Mucosa of descending colon (tissue), 3 donors: ENCODE measurements at regions not wholly inside any gene's neighbourhood (a gene's known extent, or its start where the extent isn't known, plus 50 kb on each side); places are given as distances from the start of the nearest gene placed in this dataset.

Source experiments
- ATAC-seq: fragments of 200-7000 bp; cut with Tn5 transposase; one replicate; pipeline ENCODE4 v1.9.1; 2020; ENCODE audit warnings: mild to moderate bottlenecking, moderate library complexity
- DNase-seq, 3 donors: peaks; one replicate each; pipeline ENCODE4 v3.0.0-alpha.2; 2020
- H3K36me3 ChIP-seq: fragments of 200-600 bp; one replicate; pipeline ENCODE4 v1.8.0; 2021; ENCODE audit warnings: low read depth, mild to moderate bottlenecking
- H3K4me1 ChIP-seq: fragments of 200-600 bp; one replicate; pipeline ENCODE4 v1.8.0; 2021; ENCODE audit warnings: low read depth, mild to moderate bottlenecking
- H3K4me3 ChIP-seq: fragments of 200-600 bp; one replicate; pipeline ENCODE4 v1.8.0; 2021; ENCODE audit warnings: mild to moderate bottlenecking
- H3K9me3 ChIP-seq: fragments of 200-600 bp; one replicate; pipeline ENCODE4 v1.8.0; 2021; ENCODE audit warnings: mild to moderate bottlenecking
- CTCF ChIP-seq: fragments of 200-600 bp; IDR thresholded peaks from one replicate; pipeline ENCODE4 v1.8.0; 2022; ENCODE audit warnings: antibody characterized with exemption, mild to moderate bottlenecking
- intact Hi-C, 2 donors: fragments of 100-400 bp; cut with DNase I in 1 of 2; cut with micrococcal nuclease in 1 of 2; formaldehyde crosslinking; loops; one replicate each; pipeline versions ENCODE4 v1.11.0 to v1.11.1; 2022; cut with DNase I, micrococcal nuclease
- donor health status: DM: no; HTN: no; CAD: no; lungs with moderate emphysema.
- donor health status: DM: no; HTN: no; CAD: no.
- donor health status: DM: no; HTN: yes; CAD: no.

GRCh38 chr1:87560137-87560536, 231.5 kb downstream of the LMO4 start:
- Histone ChIP-seq H3K36me3 (no peaks in the 10 kb centered on the region), H3K4me1 (no peaks in the 10 kb centered on the region), H3K4me3 (no peak overlapping the region), H3K9me3 (no peaks in the 10 kb centered on the region)
- ATAC-seq (no peak), DNase-seq (no peak)
- no peak for TF ChIP-seq CTCF
- intact Hi-C loops = no loop called here

- ATAC-seq (no peak), DNase-seq (no peak)
- Histone ChIP-seq H3K36me3 (no peaks in the 10 kb centered on the region), H3K4me3 (no peak overlapping the region), H3K9me3 (no peaks in the 10 kb centered on the region), H3K4me1 (no peaks in the 10 kb centered on the region)
- intact Hi-C loops = no loop called here
- no peak for TF ChIP-seq CTCF
Measured at GRCh38 chr1:87560601-87561360, 232.1 kb downstream of the LMO4 start.

GRCh38 chr1:87563211-87563610, 234.5 kb downstream of the LMO4 start:
- Histone ChIP-seq H3K36me3 (no peaks in the 10 kb centered on the region), H3K9me3 (no peaks in the 10 kb centered on the region), H3K4me1 (no peaks in the 10 kb centered on the region), H3K4me3 (no peak overlapping the region)
- intact Hi-C loops = no loop called here
- TF ChIP-seq CTCF = no peak
- DNase-seq (no peak), ATAC-seq (no peak)

- no peak for TF ChIP-seq CTCF
- intact Hi-C loops = no loop called here
- no peaks in the 10 kb centered on the region for H3K36me3 ChIP-seq
- no peaks in the 10 kb centered on the region for H3K4me1 ChIP-seq
- H3K4me3 ChIP-seq = no peak overlapping the region
- DNase-seq (no peak), ATAC-seq (no peak)
- no peaks in the 10 kb centered on the region for H3K9me3 ChIP-seq
Measured at GRCh38 chr1:87565861-87566260, 237.2 kb downstream of the LMO4 start.

GRCh38 chr1:87568005-87568404, 239.3 kb downstream of the LMO4 start:
- Histone ChIP-seq H3K4me3 (no peak overlapping the region), H3K9me3 (no peaks in the 10 kb centered on the region), H3K36me3 (no peaks in the 10 kb centered on the region), H3K4me1 (no peaks in the 10 kb centered on the region)
- ATAC-seq (no peak), DNase-seq (no peak)
- intact Hi-C loops = no loop called here
- TF ChIP-seq CTCF = no peak

GRCh38 chr1:87568911-87569310, 240.2 kb downstream of the LMO4 start:
- ATAC-seq (no peak), DNase-seq (no peak)
- H3K4me1 ChIP-seq = no peaks in the 10 kb centered on the region
- no peak overlapping the region for H3K4me3 ChIP-seq
- no peak for TF ChIP-seq CTCF
- H3K36me3 ChIP-seq = no peaks in the 10 kb centered on the region
- H3K9me3 ChIP-seq = no peaks in the 10 kb centered on the region
- intact Hi-C loops = no loop called here
